ENCODE measurements at regions not wholly inside any gene's neighbourhood (a gene's known extent, or its start where the extent isn't known, plus 50 kb on each side); places are given as distances from the start of the nearest gene placed in this dataset.
A peak's percentile ranks its signal among the peaks of the same experiment; 100 is the strongest.

DNA sequence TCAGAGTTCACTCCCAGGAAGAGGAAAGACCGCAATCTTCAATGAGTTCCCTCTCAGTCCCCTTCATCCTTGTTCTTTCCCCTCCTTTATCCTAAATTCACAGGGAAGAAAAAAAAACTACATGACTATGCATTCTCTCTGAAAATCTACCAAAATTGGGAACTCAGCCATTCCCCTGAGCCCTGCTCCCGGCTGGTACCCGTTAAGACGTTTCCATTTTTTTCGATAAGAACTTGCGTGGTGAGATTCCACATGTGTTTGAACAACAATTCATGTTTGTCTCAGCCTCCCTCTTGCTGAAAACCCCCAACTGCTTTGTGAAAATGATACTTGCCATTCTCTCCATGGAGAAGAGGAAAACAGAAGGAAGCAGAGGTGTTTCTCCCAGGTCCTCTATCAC, 318.7 kb upstream of the ID2 start:
- Histone ChIP-seq H3K9me3 (no peaks in the 10 kb centered on the region), H3K4me2 (no peak overlapping the region), H3K27ac (no peak overlapping the region), H3K4me1 (peaks cover 7% of the 10 kb centered on the region; the same call in 1 of the 3 replicates), H3K4me3 (no peak overlapping the region)
- ChIA-PET CTCF (no interaction called here), POLR2A (no interaction called here)
- no peak for TF ChIP-seq ZC3H11A (IDR thresholded peaks at IDR 0.05)
- no peak for TF ChIP-seq ZFP36 (IDR thresholded peaks at IDR 0.05; ENCODE audit: borderline replicate concordance, partially characterized antibody)
- TF ChIP-seq SMC3 (IDR thresholded peaks at IDR 0.05), result no peak
- no peak for TF ChIP-seq MYC (IDR thresholded peaks at IDR 0.05; ENCODE audit: borderline replicate concordance, low read length)
- no peak for TF ChIP-seq BHLHE40 (IDR thresholded peaks at IDR 0.05; ENCODE audit: low read depth, low read length)
- TF ChIP-seq EP300 (IDR thresholded peaks at IDR 0.05), result no peak
- TF ChIP-seq RFX5 (IDR thresholded peaks at IDR 0.05), result no peak
- FAIRE-seq (no peak), ATAC-seq (no peak), DNase-seq (ENCODE audit: low read depth in 1 of 2, low spot score in 1 of 2) (no peak)
- WGBS (ENCODE audit: missing lambda C conversion rate), result 92% methylated on average over 6 of the region's 6 CpGs

DNA sequence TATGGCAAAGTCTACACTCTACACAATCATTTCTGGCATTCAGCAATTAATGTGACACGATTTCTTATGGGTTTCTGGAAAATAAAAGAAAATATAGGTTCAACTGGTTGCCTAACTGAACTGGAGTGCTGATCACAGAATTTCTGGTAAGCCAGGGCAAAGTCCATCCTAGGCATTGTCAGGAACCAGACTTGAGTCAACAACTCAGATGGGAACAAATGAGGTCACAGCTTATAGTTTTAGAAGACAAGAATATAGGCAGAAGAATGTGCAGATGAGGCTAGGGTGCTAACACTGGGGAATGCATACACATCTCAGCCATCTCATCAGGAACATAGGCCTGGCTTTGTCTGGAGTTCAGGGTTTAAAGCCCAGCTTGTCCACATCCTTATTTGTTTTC, 317.2 kb upstream of the ID2 start:
- ATAC-seq (no peak), FAIRE-seq (no peak), DNase-seq (ENCODE audit: low read depth in 1 of 2, low spot score in 1 of 2) (peak in 1 of 2 experiments; percentile 13)
- 48% methylated on average over 1 of the region's 1 CpG for WGBS (ENCODE audit: missing lambda C conversion rate)
- CTCF ChIA-PET, result no interaction called here
- TF ChIP-seq KDM5A (IDR thresholded peaks at IDR 0.05) (no peak), EP300 (IDR thresholded peaks at IDR 0.05) (no peak), FOSL2 (IDR thresholded peaks at IDR 0.05) (no peak), FOSL2 (CRISPR knock-in tag; IDR thresholded peaks at IDR 0.05) (no peak), CHD2 (IDR thresholded peaks at IDR 0.05; ENCODE audit: low read length, partially characterized antibody) (no peak), RNF2 (IDR thresholded peaks at IDR 0.05; ENCODE audit: borderline replicate concordance, low read depth) (no peak), PHF8 (IDR thresholded peaks at IDR 0.05; ENCODE audit: borderline replicate concordance, low read depth) (no peak), NFE2L2 (conservative IDR thresholded peaks at IDR 0.05; ENCODE audit: low read length) (no peak)
- TF ChIP-seq, protein P1, sequence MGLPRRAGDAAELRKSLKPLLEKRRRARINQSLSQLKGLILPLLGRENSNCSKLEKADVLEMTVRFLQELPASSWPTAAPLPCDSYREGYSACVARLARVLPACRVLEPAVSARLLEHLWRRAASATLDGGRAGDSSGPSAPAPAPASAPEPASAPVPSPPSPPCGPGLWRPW (IDR thresholded peaks at IDR 0.05), result no peak
- TF ChIP-seq, protein P2, sequence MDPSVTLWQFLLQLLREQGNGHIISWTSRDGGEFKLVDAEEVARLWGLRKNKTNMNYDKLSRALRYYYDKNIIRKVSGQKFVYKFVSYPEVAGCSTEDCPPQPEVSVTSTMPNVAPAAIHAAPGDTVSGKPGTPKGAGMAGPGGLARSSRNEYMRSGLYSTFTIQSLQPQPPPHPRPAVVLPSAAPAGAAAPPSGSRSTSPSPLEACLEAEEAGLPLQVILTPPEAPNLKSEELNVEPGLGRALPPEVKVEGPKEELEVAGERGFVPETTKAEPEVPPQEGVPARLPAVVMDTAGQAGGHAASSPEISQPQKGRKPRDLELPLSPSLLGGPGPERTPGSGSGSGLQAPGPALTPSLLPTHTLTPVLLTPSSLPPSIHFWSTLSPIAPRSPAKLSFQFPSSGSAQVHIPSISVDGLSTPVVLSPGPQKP (IDR thresholded peaks at IDR 0.05; ENCODE audit: low read depth, low read length), result no peak
- H3K4me2 ChIP-seq, result peak overlapping the region; percentile 3; the same call in 1 of the 3 replicates
- no peaks in the 10 kb centered on the region for H3K9me3 ChIP-seq
- H3K27ac ChIP-seq, result no peak overlapping the region
- POLR2A ChIA-PET, result no interaction called here
- peaks cover 7% of the 10 kb centered on the region; the same call in 1 of the 3 replicates for H3K4me1 ChIP-seq
- H3K4me3 ChIP-seq, result no peak overlapping the region

DNA sequence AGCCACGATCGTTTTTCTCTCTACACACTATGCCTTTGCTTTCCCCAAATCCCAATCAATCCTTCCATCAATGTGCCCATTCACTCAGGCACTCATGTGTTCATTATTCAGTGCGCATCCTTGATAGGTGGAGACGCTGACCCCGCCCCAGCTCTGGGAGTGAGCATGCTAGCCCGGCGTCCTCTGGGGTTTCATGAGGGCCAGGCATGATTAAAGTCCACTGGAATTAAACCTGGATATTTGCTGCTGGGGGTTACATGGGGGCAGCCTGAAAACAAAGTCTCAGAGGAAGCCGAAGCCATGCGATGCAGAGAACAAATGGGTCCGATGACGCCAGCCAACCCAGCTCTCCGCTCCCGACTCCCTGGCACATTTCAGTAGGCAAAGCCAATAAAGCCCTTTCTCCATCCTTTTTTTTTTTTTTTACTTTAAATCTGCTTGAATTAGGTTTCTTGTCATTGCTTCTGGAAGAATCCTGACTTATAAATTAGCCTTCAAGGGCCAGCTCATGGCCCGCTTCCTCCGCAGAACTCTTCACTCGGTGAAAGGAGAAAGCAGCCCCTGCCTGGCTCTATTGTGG, 316.4 kb upstream of the ID2 start:
- no peak for ATAC-seq
- H3K4me3 ChIP-seq, result no peak overlapping the region
- POLR2A ChIA-PET, result no interaction called here
- no peaks in the 10 kb centered on the region for H3K9me3 ChIP-seq
- no peak overlapping the region for H3K4me2 ChIP-seq
- no peak overlapping the region for H3K27ac ChIP-seq
- WGBS (ENCODE audit: missing lambda C conversion rate), result 90% methylated on average over 16 of the region's 16 CpGs
- H3K4me1 ChIP-seq, result peaks cover 7% of the 10 kb centered on the region; the same call in 1 of the 3 replicates
- no peak for FAIRE-seq
- TF ChIP-seq SMC3 (IDR thresholded peaks at IDR 0.05), result no peak
- no peak for TF ChIP-seq FOXS1 (CRISPR knock-in tag; IDR thresholded peaks at IDR 0.05)
- TF ChIP-seq, protein P3, sequence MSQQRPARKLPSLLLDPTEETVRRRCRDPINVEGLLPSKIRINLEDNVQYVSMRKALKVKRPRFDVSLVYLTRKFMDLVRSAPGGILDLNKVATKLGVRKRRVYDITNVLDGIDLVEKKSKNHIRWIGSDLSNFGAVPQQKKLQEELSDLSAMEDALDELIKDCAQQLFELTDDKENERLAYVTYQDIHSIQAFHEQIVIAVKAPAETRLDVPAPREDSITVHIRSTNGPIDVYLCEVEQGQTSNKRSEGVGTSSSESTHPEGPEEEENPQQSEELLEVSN (IDR thresholded peaks at IDR 0.05; ENCODE audit: borderline replicate concordance, low read depth), result no peak
- no peak for TF ChIP-seq RAD21 (conservative IDR thresholded peaks at IDR 0.05 in 1 of 2, IDR thresholded peaks at IDR 0.05 in 1 of 2)
- DNase-seq (ENCODE audit: low read depth in 1 of 2, low spot score in 1 of 2), result no peak
- CTCF ChIA-PET, result no interaction called here

DNA sequence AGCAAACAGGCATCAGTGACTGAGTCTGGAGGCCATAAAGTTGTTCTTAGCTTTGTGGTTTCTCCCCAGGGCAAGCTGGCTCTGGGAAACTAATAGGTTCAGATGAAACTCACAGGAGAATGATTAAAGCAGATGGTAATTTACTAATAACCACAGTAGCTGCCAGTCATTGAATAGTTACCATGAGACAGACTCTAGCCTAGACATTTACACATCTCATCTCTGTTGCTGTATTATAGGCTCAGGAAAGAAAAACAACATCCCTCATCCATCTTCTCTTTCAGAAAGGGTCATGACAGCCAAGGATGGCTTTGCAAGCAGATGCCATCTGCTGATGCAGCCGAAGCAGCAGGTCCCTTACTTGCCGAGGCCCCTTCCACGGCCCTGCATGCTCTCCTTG, 314.0 kb upstream of the ID2 start:
- Histone ChIP-seq H3K4me1 (peaks cover 7% of the 10 kb centered on the region; the same call in 1 of the 3 replicates), H3K4me2 (no peak overlapping the region), H3K27ac (no peak overlapping the region), H3K4me3 (no peak overlapping the region), H3K9me3 (peaks cover 5% of the 10 kb centered on the region)
- no peak for FAIRE-seq
- ATAC-seq, result no peak
- 62% methylated on average over 3 of the region's 3 CpGs for WGBS (ENCODE audit: missing lambda C conversion rate)
- no peak for DNase-seq (ENCODE audit: low read depth in 1 of 2, low spot score in 1 of 2)
- ChIA-PET CTCF (no interaction called here), POLR2A (no interaction called here)
- no peak for TF ChIP-seq TP53 (CRISPR knock-in tag; IDR thresholded peaks at IDR 0.05)
- TF ChIP-seq, protein P4, sequence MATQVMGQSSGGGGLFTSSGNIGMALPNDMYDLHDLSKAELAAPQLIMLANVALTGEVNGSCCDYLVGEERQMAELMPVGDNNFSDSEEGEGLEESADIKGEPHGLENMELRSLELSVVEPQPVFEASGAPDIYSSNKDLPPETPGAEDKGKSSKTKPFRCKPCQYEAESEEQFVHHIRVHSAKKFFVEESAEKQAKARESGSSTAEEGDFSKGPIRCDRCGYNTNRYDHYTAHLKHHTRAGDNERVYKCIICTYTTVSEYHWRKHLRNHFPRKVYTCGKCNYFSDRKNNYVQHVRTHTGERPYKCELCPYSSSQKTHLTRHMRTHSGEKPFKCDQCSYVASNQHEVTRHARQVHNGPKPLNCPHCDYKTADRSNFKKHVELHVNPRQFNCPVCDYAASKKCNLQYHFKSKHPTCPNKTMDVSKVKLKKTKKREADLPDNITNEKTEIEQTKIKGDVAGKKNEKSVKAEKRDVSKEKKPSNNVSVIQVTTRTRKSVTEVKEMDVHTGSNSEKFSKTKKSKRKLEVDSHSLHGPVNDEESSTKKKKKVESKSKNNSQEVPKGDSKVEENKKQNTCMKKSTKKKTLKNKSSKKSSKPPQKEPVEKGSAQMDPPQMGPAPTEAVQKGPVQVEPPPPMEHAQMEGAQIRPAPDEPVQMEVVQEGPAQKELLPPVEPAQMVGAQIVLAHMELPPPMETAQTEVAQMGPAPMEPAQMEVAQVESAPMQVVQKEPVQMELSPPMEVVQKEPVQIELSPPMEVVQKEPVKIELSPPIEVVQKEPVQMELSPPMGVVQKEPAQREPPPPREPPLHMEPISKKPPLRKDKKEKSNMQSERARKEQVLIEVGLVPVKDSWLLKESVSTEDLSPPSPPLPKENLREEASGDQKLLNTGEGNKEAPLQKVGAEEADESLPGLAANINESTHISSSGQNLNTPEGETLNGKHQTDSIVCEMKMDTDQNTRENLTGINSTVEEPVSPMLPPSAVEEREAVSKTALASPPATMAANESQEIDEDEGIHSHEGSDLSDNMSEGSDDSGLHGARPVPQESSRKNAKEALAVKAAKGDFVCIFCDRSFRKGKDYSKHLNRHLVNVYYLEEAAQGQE (IDR thresholded peaks at IDR 0.05), result no peak
- TF ChIP-seq EHMT2 (IDR thresholded peaks at IDR 0.05; ENCODE audit: low read depth), result no peak
- no peak for TF ChIP-seq CHD4 (IDR thresholded peaks at IDR 0.05; ENCODE audit: borderline replicate concordance)
- no peak for TF ChIP-seq KDM1A (IDR thresholded peaks at IDR 0.05; ENCODE audit: low read depth)
- TF ChIP-seq NR3C1 (IDR thresholded peaks at IDR 0.05), result no peak
- TF ChIP-seq, protein P5, sequence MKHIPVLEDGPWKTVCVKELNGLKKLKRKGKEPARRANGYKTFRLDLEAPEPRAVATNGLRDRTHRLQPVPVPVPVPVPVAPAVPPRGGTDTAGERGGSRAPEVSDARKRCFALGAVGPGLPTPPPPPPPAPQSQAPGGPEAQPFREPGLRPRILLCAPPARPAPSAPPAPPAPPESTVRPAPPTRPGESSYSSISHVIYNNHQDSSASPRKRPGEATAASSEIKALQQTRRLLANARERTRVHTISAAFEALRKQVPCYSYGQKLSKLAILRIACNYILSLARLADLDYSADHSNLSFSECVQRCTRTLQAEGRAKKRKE (CRISPR knock-in tag; IDR thresholded peaks at IDR 0.05; ENCODE audit: low read depth), result no peak
- TF ChIP-seq RFX5 (IDR thresholded peaks at IDR 0.05), result no peak
